ENCODE measurements at regions not wholly inside any gene's neighbourhood (a gene's known extent, or its start where the extent isn't known, plus 50 kb on each side); places are given as distances from the start of the nearest gene placed in this dataset.
A peak's percentile ranks its signal among the peaks of the same experiment; 100 is the strongest.

DNA sequence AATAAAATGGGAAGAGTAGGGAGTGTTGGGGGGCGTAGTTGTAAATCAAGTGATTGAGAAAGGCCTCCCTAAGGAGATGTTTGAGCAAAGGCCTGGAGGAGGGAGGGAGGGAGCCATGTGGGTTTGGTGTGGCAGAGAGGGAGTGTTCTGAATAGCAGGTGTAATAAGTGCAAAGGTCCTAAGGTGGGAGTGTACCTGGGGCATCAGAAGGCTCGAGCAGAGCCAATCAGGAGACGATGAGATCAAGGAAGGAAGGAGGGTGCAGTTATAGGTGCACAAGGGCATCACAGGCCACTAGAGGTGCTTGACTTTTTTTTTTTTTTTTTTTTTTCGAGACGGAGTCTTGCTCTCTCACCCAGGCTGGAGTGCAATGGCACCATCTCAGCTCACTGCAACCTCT lies 77.9 kb upstream of the PLXNC1 start:
- DNase-seq (no peak), ATAC-seq (replicated peaks) (no peak)
- Mint-ChIP-seq H3K27me3 (peaks cover 22 to 28% of the 10 kb centered on the region in 2 donors), H3K36me3 (ENCODE audit: insufficient read depth) (no peaks in the 10 kb centered on the region), H3K4me3 (no peak overlapping the region), H3K27ac (peak overlapping the region in 1 of 2 donors; percentile 77), H3K4me1 (ENCODE audit: low read depth in 2 of 2) (peaks cover 0 to 10% of the 10 kb centered on the region in 2 donors), H3K9me3 (peaks cover 0 to 2% of the 10 kb centered on the region in 2 donors)

DNA sequence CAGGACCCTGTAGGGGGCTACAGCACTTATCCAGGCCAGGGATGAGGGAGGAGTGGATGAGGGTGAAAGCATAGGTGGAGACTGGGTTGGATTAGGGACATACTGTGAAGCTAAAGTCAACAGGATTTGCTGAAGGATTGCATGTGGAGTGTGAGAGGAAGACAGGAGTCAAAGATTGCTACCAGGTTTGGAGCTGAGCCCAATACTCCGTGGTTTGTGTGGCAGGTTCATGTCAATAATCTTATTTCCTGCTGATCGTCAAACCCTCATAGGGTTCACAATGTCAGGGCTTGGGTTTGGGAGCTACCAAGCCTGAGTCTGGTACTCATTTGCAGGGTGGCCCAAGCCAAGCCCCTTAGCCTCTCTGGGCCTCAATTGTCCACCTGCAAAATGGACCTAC lies 77.1 kb upstream of the PLXNC1 start:
- H3K4me3 Mint-ChIP-seq, result peak overlapping the region in 1 of 2 donors; percentile 5
- peaks cover 22 to 33% of the 10 kb centered on the region in 2 donors for H3K27me3 Mint-ChIP-seq
- H3K27ac Mint-ChIP-seq, result peak overlapping the region; percentile 14 to 77
- ATAC-seq (replicated peaks) (peak; percentile 50), DNase-seq (no peak)
- H3K36me3 Mint-ChIP-seq (ENCODE audit: insufficient read depth), result no peaks in the 10 kb centered on the region
- peaks cover 0 to 10% of the 10 kb centered on the region in 2 donors for H3K4me1 Mint-ChIP-seq (ENCODE audit: low read depth in 2 of 2)
- peaks cover 0 to 2% of the 10 kb centered on the region in 2 donors for H3K9me3 Mint-ChIP-seq

DNA sequence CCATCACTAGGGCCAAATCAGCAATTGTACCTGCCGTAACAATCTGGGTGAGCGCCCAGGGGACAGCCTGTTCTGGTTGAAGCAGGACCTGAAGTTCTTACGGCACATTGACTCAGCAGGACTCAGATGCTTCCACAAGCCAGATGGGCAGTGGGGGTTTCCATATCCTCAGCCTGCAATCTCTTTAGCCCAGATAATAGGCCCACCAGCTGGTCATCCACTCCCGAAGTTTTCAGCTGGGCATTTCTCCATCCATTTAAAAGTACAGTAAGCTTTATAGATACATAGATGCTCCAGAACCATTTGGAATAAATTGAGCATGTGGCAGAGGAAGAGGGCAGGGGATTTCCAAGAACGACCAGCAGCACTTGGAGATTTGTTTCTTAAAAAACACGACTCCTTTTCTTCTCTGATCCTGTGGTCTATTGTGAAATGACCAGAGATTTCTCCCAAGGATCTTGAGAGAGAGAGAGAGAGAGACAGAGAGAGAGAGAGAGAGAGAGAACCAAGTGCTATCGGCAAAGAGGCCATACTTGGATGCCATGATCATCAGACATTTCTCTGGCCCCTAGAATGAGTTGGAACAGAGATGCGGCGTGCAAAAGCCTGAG lies 74.8 kb upstream of the PLXNC1 start:
- Mint-ChIP-seq H3K4me3 (no peak overlapping the region), H3K36me3 (ENCODE audit: insufficient read depth) (no peaks in the 10 kb centered on the region), H3K9me3 (peaks cover 0 to 2% of the 10 kb centered on the region in 2 donors), H3K27me3 (peaks cover 33 to 40% of the 10 kb centered on the region in 2 donors), H3K27ac (no peak overlapping the region), H3K4me1 (ENCODE audit: low read depth in 2 of 2) (peaks cover 0 to 16% of the 10 kb centered on the region in 2 donors)
- DNase-seq (no peak), ATAC-seq (replicated peaks) (no peak)

DNA sequence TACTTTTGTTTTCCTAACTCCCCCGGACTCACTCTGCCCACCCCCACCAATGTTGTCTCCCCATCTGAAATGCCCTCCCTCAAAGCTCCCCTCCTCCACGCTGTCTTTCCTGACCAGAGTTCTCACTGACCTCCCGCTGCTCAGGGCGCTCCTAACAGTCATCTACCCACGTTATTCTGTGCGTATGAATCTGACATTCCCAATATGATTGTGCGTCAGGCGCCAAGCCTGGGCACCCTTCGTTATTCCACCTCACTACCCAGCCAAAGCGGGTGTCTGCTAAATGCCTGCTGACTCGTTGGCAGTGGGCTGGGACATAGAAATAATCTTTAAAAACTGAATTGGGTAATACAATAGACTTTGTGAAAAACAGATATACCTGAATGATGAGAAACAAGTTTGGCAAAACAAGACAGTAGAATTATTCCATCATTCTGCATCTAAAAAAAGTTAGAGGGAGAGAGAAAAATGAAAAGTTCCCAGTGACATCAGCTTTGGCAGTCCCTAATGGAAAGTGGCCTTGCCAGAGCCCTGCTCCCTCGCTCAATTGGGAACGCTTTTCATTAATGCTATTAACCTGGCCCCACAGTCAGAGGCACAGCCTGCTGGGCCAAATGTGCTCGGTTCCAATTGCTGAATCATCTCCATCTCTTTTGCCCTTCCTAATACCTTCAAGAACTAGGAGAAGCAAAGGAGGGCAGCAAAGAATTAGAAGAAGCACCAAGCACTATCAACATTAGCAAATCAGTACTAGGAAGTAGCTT lies 74.0 kb upstream of the PLXNC1 start:
- H3K9me3 Mint-ChIP-seq, result no peaks in the 10 kb centered on the region
- peaks cover 0 to 16% of the 10 kb centered on the region in 2 donors for H3K4me1 Mint-ChIP-seq (ENCODE audit: low read depth in 2 of 2)
- DNase-seq (no peak), ATAC-seq (replicated peaks) (no peak)
- H3K27ac Mint-ChIP-seq, result no peak overlapping the region
- peaks cover 41 to 46% of the 10 kb centered on the region in 2 donors for H3K27me3 Mint-ChIP-seq
- H3K4me3 Mint-ChIP-seq, result no peak overlapping the region
- H3K36me3 Mint-ChIP-seq (ENCODE audit: insufficient read depth), result no peaks in the 10 kb centered on the region

- H3K36me3 Mint-ChIP-seq (ENCODE audit: insufficient read depth), result no peaks in the 10 kb centered on the region
- ATAC-seq (replicated peaks) (no peak), DNase-seq (no peak)
- H3K27me3 Mint-ChIP-seq, result peaks cover 46 to 48% of the 10 kb centered on the region in 2 donors
- H3K4me1 Mint-ChIP-seq (ENCODE audit: low read depth in 2 of 2), result peaks cover 0 to 16% of the 10 kb centered on the region in 2 donors
- H3K27ac Mint-ChIP-seq, result no peak overlapping the region
- no peaks in the 10 kb centered on the region for H3K9me3 Mint-ChIP-seq
- H3K4me3 Mint-ChIP-seq, result no peak overlapping the region
Observed at GRCh38 chr12:94074980-94075629, 73.3 kb upstream of the PLXNC1 start.

DNA sequence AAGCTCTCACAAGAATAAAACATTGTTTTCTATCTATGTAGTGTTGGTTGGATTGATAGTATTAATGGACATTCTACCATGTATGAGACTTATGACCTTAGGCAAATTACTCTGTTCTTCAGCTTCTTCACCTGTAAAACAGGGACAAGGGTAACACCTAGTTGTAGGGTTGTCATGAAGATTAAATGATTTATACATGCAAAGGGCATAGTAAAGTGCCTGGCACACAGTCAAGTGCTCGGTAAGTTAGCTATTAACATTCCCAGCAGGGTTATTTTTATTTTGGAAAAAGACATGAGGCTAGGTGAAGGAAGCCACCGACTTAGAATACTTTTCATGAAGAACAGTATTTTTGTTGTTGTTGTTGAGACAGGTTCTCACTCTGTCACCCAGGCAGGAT lies 71.2 kb upstream of the PLXNC1 start:
- DNase-seq (no peak), ATAC-seq (replicated peaks) (no peak)
- Mint-ChIP-seq H3K9me3 (no peaks in the 10 kb centered on the region), H3K27me3 (peaks cover 46 to 50% of the 10 kb centered on the region in 2 donors), H3K36me3 (ENCODE audit: insufficient read depth) (no peaks in the 10 kb centered on the region), H3K27ac (no peak overlapping the region), H3K4me3 (no peak overlapping the region), H3K4me1 (ENCODE audit: low read depth in 2 of 2) (peaks cover 0 to 6% of the 10 kb centered on the region in 2 donors)

DNA sequence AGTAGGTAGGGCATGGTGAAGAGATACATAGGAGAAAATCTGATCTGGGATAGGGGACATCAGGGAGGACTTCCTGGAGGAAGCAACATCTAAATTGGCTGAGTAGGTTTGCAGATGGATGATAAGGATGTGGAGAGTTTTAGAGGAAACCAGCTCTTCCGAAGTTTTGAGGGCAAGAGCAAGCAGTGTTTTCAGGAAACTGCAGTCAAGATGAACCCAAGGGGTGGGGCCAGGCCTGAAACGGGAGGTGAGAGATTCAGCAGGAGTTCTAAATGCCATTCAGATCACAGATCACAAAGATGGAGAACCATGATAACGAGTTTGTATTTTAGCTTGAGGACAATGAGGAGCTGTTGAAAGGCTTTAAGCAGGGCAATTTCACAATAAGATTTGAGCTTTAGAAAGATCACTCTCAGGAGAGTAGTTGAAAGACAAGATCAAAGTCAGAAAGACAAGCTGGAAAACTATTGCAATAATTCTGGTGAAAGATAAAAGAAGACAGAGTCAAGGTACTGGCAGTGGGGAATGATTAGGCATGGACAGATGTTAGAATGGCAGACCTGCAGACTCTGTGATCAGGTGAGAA lies 70.1 kb upstream of the PLXNC1 start:
- H3K27ac Mint-ChIP-seq, result no peak overlapping the region
- no peak for ATAC-seq (replicated peaks)
- H3K9me3 Mint-ChIP-seq, result no peaks in the 10 kb centered on the region
- no peaks in the 10 kb centered on the region for H3K36me3 Mint-ChIP-seq (ENCODE audit: insufficient read depth)
- DNase-seq, result no peak
- peaks cover 46 to 54% of the 10 kb centered on the region in 2 donors for H3K27me3 Mint-ChIP-seq
- H3K4me1 Mint-ChIP-seq (ENCODE audit: low read depth in 2 of 2), result peaks cover 0 to 6% of the 10 kb centered on the region in 2 donors
- H3K4me3 Mint-ChIP-seq, result no peak overlapping the region

DNA sequence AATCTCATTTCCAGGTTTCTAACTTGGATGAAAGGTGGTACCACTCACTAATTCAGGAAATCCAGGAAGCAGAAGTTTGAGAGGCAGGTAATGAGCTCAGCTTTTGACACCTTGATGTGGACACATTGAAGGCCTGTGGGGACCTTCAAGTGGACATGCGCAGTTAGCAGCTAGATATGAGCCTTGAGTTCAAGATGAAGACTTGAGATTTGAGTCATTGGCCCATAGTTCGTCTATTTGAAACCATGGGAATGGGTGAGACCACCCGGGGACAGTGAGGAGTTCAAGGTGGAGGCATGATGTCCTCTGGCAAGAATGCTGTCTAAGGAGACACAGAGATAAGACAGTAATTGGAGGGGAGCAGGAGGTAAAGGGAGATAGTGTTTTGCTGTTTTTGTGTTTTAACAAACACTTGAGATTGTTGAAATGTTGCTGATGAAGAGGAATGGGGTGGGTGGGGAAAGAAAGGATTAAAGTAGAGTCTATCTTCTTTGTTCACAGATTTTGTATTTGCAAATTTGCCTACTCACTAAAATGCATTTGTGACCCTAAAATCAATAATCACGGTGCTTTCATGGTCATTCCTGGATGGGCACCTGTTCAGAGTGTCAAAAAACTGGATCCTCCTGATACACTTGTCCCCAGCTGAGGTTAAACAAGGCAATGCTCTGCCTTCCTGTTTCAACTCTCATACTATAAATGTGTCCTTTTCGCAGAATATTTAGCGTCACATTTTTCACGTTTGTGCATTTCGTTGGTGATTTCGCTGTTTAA lies 69.5 kb upstream of the PLXNC1 start:
- no peak for ATAC-seq (replicated peaks)
- peaks cover 0 to 3% of the 10 kb centered on the region in 2 donors for H3K9me3 Mint-ChIP-seq
- H3K4me1 Mint-ChIP-seq (ENCODE audit: low read depth in 2 of 2), result peaks cover 0 to 6% of the 10 kb centered on the region in 2 donors
- no peak for DNase-seq
- no peak overlapping the region for H3K27ac Mint-ChIP-seq
- no peak overlapping the region for H3K4me3 Mint-ChIP-seq
- H3K27me3 Mint-ChIP-seq, result peaks cover 40 to 54% of the 10 kb centered on the region in 2 donors
- no peaks in the 10 kb centered on the region for H3K36me3 Mint-ChIP-seq (ENCODE audit: insufficient read depth)

DNA sequence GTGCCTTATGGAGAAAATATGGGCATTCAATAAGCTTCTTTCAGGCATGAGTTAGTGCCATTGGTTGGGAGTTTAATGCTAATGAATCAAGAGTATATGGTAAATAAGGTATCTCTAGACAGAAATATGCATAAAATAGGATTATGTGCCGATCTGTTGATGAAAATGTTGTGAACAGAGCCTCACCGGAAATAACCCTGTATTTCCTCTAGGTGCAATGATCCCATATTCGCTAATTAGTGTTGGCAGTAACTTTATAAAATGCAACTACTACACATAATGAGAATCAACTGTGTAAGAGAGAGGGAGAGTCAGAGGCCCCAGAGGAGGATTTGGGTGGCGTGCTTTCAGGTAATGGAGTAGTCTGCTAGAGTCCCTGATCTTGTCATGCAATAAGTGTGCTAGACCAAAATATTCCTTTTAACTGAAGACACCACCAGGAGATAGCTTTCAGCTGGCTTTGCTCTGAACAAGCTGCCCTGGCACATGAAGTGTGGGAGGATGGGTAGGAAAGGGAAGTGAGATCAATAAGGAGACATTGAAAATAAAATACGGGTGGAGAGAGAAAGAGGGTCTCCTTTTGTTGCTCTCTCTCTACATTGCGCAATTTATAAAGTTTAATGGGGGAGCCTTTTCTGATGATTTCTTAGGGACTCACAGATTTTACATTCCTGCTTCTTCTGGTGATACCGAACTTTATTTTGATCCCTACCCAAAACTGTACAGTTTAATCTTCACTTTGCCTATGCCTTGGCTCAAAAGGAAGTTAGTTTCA lies 68.6 kb upstream of the PLXNC1 start:
- Mint-ChIP-seq H3K36me3 (ENCODE audit: insufficient read depth) (no peaks in the 10 kb centered on the region), H3K9me3 (peaks cover 0 to 3% of the 10 kb centered on the region in 2 donors), H3K4me3 (no peak overlapping the region), H3K4me1 (ENCODE audit: low read depth in 2 of 2) (peaks cover 0 to 6% of the 10 kb centered on the region in 2 donors), H3K27me3 (peaks cover 33 to 54% of the 10 kb centered on the region in 2 donors), H3K27ac (no peak overlapping the region)
- DNase-seq, result no peak
- no peak for ATAC-seq (replicated peaks)

- no peak overlapping the region for H3K4me3 Mint-ChIP-seq
- no peak overlapping the region for H3K27ac Mint-ChIP-seq
- DNase-seq (no peak), ATAC-seq (replicated peaks) (no peak)
- H3K9me3 Mint-ChIP-seq, result peaks cover 0 to 3% of the 10 kb centered on the region in 2 donors
- H3K4me1 Mint-ChIP-seq (ENCODE audit: low read depth in 2 of 2), result peaks cover 0 to 6% of the 10 kb centered on the region in 2 donors
- H3K27me3 Mint-ChIP-seq, result peaks cover 35 to 54% of the 10 kb centered on the region in 2 donors
- no peaks in the 10 kb centered on the region for H3K36me3 Mint-ChIP-seq (ENCODE audit: insufficient read depth)
Observed at GRCh38 chr12:94080341-94081009, 67.9 kb upstream of the PLXNC1 start.

- no peaks in the 10 kb centered on the region for H3K36me3 Mint-ChIP-seq (ENCODE audit: insufficient read depth)
- H3K9me3 Mint-ChIP-seq, result peaks cover 0 to 3% of the 10 kb centered on the region in 2 donors
- no peak overlapping the region for H3K4me3 Mint-ChIP-seq
- DNase-seq (no peak), ATAC-seq (replicated peaks) (no peak)
- peaks cover 26 to 56% of the 10 kb centered on the region in 2 donors for H3K27me3 Mint-ChIP-seq
- H3K27ac Mint-ChIP-seq, result no peak overlapping the region
- peaks cover 0 to 6% of the 10 kb centered on the region in 2 donors for H3K4me1 Mint-ChIP-seq (ENCODE audit: low read depth in 2 of 2)
Observed at GRCh38 chr12:94082690-94083089, 65.7 kb upstream of the PLXNC1 start.

DNA sequence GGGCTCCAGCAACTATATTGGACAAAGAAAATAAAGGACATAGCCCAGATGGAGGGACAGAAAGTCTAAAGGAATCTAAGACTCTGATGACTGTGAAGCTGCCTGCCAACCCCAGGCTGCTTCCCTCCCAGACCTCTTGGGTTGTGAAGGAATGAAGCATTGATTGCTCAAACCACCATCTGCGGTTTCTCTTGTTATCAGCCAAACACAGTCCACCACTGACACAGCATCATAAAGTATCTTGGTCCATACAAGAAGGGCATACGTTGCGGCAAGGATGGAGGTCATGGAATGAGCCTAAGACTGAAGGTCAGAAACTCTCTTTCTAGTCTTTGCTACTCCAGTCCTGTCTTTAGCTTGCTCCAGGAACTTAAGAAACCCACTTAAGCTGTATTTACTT lies 58.5 kb upstream of the PLXNC1 start:
- DNase-seq, result no peak
- Mint-ChIP-seq H3K4me3 (no peak overlapping the region), H3K36me3 (ENCODE audit: insufficient read depth) (no peaks in the 10 kb centered on the region), H3K27ac (no peak overlapping the region), H3K9me3 (no peaks in the 10 kb centered on the region), H3K27me3 (peaks cover 23% of the 10 kb centered on the region in 2 donors), H3K4me1 (ENCODE audit: low read depth in 2 of 2) (no peaks in the 10 kb centered on the region)
- no peak for ATAC-seq (replicated peaks)
